ENCODE measurements at regions not wholly inside any gene's neighbourhood (a gene's known extent, or its start where the extent isn't known, plus 50 kb on each side); places are given as distances from the start of the nearest gene placed in this dataset.

DNA sequence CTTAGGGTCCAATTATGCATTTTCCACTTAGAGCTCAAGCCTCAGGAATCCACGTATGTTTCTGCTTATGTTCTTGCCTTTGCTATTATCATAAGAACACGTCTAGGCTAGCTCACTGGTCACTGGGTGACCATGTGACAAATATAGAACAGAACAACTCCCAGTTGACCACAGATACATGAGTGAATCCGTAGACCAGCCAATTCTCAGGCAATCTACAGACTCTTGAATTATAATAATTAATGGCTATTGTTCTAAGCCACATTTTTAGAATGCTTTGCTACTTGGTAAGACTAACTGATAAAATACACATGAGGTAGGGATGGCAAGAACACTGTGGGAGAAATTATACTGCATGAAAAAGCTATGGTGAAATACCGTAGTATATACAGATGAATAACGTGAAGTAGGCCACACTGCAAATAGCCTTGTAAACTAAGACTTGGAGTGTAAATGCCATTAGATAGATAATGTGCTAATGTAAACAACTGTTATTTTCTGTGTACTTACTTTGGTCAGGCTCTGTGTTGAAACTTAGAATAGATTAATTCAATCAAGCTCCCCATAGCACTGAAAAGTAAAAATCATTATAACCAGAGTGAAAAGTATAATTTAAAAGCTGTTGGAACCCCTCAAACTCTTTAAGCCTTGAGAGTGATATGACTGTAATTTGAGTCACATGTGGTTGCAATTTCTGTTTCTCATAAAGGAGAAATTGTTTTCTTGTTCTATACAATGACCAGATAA is 366.2 kb upstream of the CCDC179 start:
- DNase-seq (ENCODE audit: low spot score), result no peak
- Mint-ChIP-seq H3K4me1 (no peaks in the 10 kb centered on the region), H3K9me3 (no peaks in the 10 kb centered on the region), H3K27ac (no peak overlapping the region), H3K27me3 (ENCODE audit: insufficient read depth, low read depth) (no peaks in the 10 kb centered on the region), H3K36me3 (no peaks in the 10 kb centered on the region), H3K4me3 (no peak overlapping the region)
- H3K4me1 ChIP-seq, result no peaks in the 10 kb centered on the region
- H3K27me3 ChIP-seq, result no peaks in the 10 kb centered on the region
- H3K79me2 ChIP-seq (ENCODE audit: low read depth), result no peaks in the 10 kb centered on the region
- no peak overlapping the region for H3K9ac ChIP-seq
- no peaks in the 10 kb centered on the region for H3K36me3 ChIP-seq
- H3K9me3 ChIP-seq (ENCODE audit: low read depth), result no peaks in the 10 kb centered on the region
- H4K20me1 ChIP-seq (ENCODE audit: low read depth), result no peaks in the 10 kb centered on the region
- H3K4me2 ChIP-seq, result no peak overlapping the region
- no peak overlapping the region for H3K27ac ChIP-seq
- TF ChIP-seq EZH2 (IDR thresholded peaks at IDR 0.05), result no peak
- H3F3A ChIP-seq (ENCODE audit: low read depth), result no peaks in the 10 kb centered on the region
- H3K4me3 ChIP-seq, result no peak overlapping the region
- H2AFZ ChIP-seq (replicated peaks), result no peak overlapping the region

DNA sequence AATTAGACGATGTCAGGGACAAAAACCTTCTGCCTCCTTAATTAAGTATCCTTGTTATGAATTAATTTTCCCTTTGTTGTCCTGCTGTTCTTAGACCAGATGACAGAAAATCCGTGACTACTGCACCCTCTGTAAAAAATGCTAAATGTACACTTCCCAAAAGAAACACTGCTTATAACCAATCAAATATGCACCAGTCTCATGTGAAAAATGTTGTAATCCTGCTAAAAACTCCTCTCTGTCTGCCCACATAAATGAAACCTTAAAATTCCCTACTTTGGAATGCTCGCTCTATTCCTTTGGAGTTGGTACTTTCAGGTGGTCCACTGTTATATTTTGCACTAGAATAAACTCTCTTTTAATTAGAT is 366.8 kb upstream of the CCDC179 start:
- no peak for DNase-seq (ENCODE audit: low spot score)
- Mint-ChIP-seq H3K4me1 (no peaks in the 10 kb centered on the region), H3K9me3 (no peaks in the 10 kb centered on the region), H3K27me3 (ENCODE audit: insufficient read depth, low read depth) (no peaks in the 10 kb centered on the region), H3K36me3 (no peaks in the 10 kb centered on the region), H3K27ac (no peak overlapping the region), H3K4me3 (no peak overlapping the region)
- Histone ChIP-seq H3F3A (ENCODE audit: low read depth) (no peaks in the 10 kb centered on the region), H2AFZ (replicated peaks) (no peak overlapping the region), H3K79me2 (ENCODE audit: low read depth) (no peaks in the 10 kb centered on the region), H3K27ac (no peak overlapping the region), H3K27me3 (no peaks in the 10 kb centered on the region), H3K9ac (no peak overlapping the region), H3K4me3 (no peak overlapping the region), H3K4me2 (no peak overlapping the region), H4K20me1 (ENCODE audit: low read depth) (no peaks in the 10 kb centered on the region), H3K4me1 (no peaks in the 10 kb centered on the region), H3K36me3 (no peaks in the 10 kb centered on the region), H3K9me3 (ENCODE audit: low read depth) (no peaks in the 10 kb centered on the region)
- TF ChIP-seq, protein P1, sequence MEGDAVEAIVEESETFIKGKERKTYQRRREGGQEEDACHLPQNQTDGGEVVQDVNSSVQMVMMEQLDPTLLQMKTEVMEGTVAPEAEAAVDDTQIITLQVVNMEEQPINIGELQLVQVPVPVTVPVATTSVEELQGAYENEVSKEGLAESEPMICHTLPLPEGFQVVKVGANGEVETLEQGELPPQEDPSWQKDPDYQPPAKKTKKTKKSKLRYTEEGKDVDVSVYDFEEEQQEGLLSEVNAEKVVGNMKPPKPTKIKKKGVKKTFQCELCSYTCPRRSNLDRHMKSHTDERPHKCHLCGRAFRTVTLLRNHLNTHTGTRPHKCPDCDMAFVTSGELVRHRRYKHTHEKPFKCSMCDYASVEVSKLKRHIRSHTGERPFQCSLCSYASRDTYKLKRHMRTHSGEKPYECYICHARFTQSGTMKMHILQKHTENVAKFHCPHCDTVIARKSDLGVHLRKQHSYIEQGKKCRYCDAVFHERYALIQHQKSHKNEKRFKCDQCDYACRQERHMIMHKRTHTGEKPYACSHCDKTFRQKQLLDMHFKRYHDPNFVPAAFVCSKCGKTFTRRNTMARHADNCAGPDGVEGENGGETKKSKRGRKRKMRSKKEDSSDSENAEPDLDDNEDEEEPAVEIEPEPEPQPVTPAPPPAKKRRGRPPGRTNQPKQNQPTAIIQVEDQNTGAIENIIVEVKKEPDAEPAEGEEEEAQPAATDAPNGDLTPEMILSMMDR (IDR thresholded peaks at IDR 0.05), result no peak
- TF ChIP-seq EZH2 (IDR thresholded peaks at IDR 0.05) (no peak), EZH2phosphoT487 (IDR thresholded peaks at IDR 0.05) (no peak)

GRCh38 chr11:23232652-23233051 is 372.4 kb upstream of the CCDC179 start:
- no peaks in the 10 kb centered on the region for H3K36me3 Mint-ChIP-seq
- no peaks in the 10 kb centered on the region for H3K27me3 Mint-ChIP-seq (ENCODE audit: insufficient read depth, low read depth)
- no peaks in the 10 kb centered on the region for H3K9me3 Mint-ChIP-seq
- H3F3A ChIP-seq (ENCODE audit: low read depth), result no peaks in the 10 kb centered on the region
- no peaks in the 10 kb centered on the region for H4K20me1 ChIP-seq (ENCODE audit: low read depth)
- H3K9ac ChIP-seq, result no peak overlapping the region
- H3K4me2 ChIP-seq, result no peak overlapping the region
- DNase-seq (ENCODE audit: low spot score), result no peak
- H3K4me3 ChIP-seq, result no peak overlapping the region
- H3K79me2 ChIP-seq (ENCODE audit: low read depth), result no peaks in the 10 kb centered on the region
- no peak overlapping the region for H3K27ac ChIP-seq
- H3K4me1 Mint-ChIP-seq, result no peaks in the 10 kb centered on the region
- no peaks in the 10 kb centered on the region for H3K27me3 ChIP-seq
- H3K9me3 ChIP-seq (ENCODE audit: low read depth), result no peaks in the 10 kb centered on the region
- no peak overlapping the region for H2AFZ ChIP-seq (replicated peaks)
- TF ChIP-seq, protein P1 (IDR thresholded peaks at IDR 0.05), result no peak
- no peaks in the 10 kb centered on the region for H3K36me3 ChIP-seq
- no peak overlapping the region for H3K4me3 Mint-ChIP-seq
- H3K27ac Mint-ChIP-seq, result no peak overlapping the region
- H3K4me1 ChIP-seq, result no peaks in the 10 kb centered on the region

- Histone ChIP-seq H2AFZ (replicated peaks) (no peak overlapping the region), H3K27ac (no peak overlapping the region), H3K36me3 (no peaks in the 10 kb centered on the region), H4K20me1 (ENCODE audit: low read depth) (no peaks in the 10 kb centered on the region), H3K4me1 (no peaks in the 10 kb centered on the region), H3K4me2 (no peak overlapping the region), H3K27me3 (no peaks in the 10 kb centered on the region), H3K9ac (no peak overlapping the region), H3K79me2 (ENCODE audit: low read depth) (no peaks in the 10 kb centered on the region), H3F3A (ENCODE audit: low read depth) (no peaks in the 10 kb centered on the region), H3K9me3 (ENCODE audit: low read depth) (no peaks in the 10 kb centered on the region), H3K4me3 (no peak overlapping the region)
- Mint-ChIP-seq H3K4me3 (no peak overlapping the region), H3K4me1 (no peaks in the 10 kb centered on the region), H3K9me3 (no peaks in the 10 kb centered on the region), H3K27me3 (ENCODE audit: insufficient read depth, low read depth) (no peaks in the 10 kb centered on the region), H3K36me3 (no peaks in the 10 kb centered on the region), H3K27ac (no peak overlapping the region)
- no peak for DNase-seq (ENCODE audit: low spot score)
- TF ChIP-seq EZH2phosphoT487 (IDR thresholded peaks at IDR 0.05), result no peak
- TF ChIP-seq, protein P1 (IDR thresholded peaks at IDR 0.05), result no peak
- no peak for TF ChIP-seq EZH2 (IDR thresholded peaks at IDR 0.05)
Measured at GRCh38 chr11:23233075-23233474, 372.8 kb upstream of the CCDC179 start.

Data from neural progenitor cell (in vitro differentiated cells).